Keratinocyte (primary cell): ENCODE measurements at regions not wholly inside any gene's neighbourhood (a gene's known extent, or its start where the extent isn't known, plus 50 kb on each side); places are given as distances from the start of the nearest gene placed in this dataset.

Experiments
- CTCF ChIP-seq, 3 experiments: IDR thresholded peaks in 1 of 3; conservative IDR thresholded peaks in 1 of 3; optimal IDR thresholded peaks in 1 of 3; 2 replicates in 2 of 3; 3 replicates in 1 of 3; pipeline versions ENCODE3 to v1.5.1; 2011; ENCODE audit warnings: low read length in 3 of 3, mild to moderate bottlenecking in 3 of 3, moderate library complexity in 2 of 3, control low read depth in 1 of 3, inconsistent platforms in 1 of 3; ENCODE audit not compliant: insufficient read depth in 2 of 3; ENCODE audit errors: extremely low read depth in 1 of 3
- EZH2 ChIP-seq: IDR thresholded peaks from one replicate; pipeline ENCODE4 v1.6.1; 2012; ENCODE audit warnings: inconsistent platforms, mild to moderate bottlenecking, low read length, moderate library complexity

DNA sequence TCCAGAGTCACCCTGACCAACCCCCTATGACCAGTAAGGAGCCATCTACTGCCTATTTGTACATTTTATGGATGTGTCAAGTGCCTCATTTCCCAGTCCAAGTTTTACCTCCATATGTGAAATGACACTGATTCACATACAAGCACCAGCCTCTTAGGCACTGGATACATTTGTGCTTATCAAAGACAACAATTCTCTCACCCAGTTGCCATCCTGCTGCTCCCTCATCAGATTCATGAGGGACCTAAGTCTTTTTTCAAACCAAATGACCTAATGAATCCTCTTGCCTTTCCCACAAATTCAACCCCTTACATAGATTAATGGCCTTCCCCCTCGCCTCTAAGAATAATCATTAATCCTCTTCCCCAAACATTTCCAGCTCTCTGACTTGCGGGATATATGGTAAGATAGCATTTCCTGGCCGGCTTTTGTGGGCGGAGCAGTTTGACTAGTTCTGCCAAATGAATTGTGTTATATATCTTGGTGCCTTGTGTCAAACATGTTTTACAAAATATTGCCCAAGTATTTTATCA is 233.9 kb downstream of the ARAP2 start:
- TF ChIP-seq CTCF (optimal IDR thresholded peaks at IDR 0.05 in 1 of 3, IDR thresholded peaks at IDR 0.05 in 1 of 3, conservative IDR thresholded peaks at IDR 0.05 in 1 of 3; ENCODE audit: extremely low read depth in 1 of 3, insufficient read depth in 2 of 3, low read length in 3 of 3), result no peak
- no peak for TF ChIP-seq EZH2
